ENCODE measurements at regions not wholly inside any gene's neighbourhood (a gene's known extent, or its start where the extent isn't known, plus 50 kb on each side); places are given as distances from the start of the nearest gene placed in this dataset.

DNA sequence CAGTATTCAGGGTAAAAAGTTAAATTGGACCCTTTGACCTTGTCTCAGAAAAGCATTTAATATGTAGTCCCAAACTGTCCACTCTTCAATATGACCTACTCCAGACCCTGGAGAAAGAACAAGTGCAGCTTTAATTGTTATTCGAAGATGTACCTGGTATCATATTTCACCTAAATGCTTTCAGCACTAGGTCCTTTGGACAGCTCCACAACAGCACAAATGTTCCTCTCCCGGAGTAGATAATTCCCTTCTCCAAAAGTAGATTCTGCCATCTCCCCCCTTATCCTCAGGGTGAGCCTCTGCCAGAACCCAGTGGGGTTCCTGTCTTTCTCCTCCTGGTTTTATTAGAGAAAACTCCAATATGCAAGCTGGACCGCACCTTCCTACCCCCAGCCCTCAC is 104.5 kb upstream of the AJAP1 start:
- Histone ChIP-seq H3K27me3 (ENCODE audit: low read depth, low read length) (no peaks in the 10 kb centered on the region), H3K79me2 (ENCODE audit: low read length) (no peaks in the 10 kb centered on the region), H3K4me1 (ENCODE audit: low read length) (no peaks in the 10 kb centered on the region), H3K27ac (ENCODE audit: low read length) (no peak overlapping the region), H2AFZ (ENCODE audit: low read depth, low read length) (no peak overlapping the region), H4K20me1 (ENCODE audit: insufficient read depth, low read length) (no peaks in the 10 kb centered on the region), H3K9ac (ENCODE audit: low read length) (no peak overlapping the region), H3K9me3 (ENCODE audit: insufficient read depth, low read length) (no peaks in the 10 kb centered on the region), H3K36me3 (replicated peaks; ENCODE audit: low read depth, low read length) (no peaks in the 10 kb centered on the region), H3K4me3 (ENCODE audit: low read length) (no peak overlapping the region), H3K4me2 (ENCODE audit: low read length) (no peak overlapping the region)
- TF ChIP-seq CTCF (IDR thresholded peaks at IDR 0.05; ENCODE audit: low read depth, low read length) (no peak), EZH2phosphoT487 (IDR thresholded peaks at IDR 0.05; ENCODE audit: low read depth) (no peak)

DNA sequence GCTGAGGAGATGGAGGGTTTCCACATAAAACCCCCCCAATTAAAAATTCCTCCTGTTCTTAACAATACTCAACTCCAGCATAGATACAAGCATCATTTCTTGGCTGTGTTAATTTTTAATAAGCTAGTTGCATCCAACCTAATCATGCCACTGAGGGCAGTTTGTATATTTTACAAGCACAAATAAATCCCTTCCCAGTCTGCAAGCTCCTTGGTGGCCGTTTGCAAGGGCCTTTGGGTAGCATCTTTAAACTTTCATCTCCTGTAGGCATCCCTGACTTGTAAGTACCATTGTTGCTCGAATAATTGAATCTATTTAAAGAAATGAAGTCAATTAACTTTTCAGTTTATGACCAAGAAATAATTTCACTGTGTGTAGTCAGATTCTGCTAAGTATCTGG is 103.5 kb upstream of the AJAP1 start:
- no peaks in the 10 kb centered on the region for H3K4me1 ChIP-seq (ENCODE audit: low read length)
- no peak overlapping the region for H3K4me3 ChIP-seq (ENCODE audit: low read length)
- H3K27ac ChIP-seq (ENCODE audit: low read length) = no peak overlapping the region
- H3K27me3 ChIP-seq (ENCODE audit: low read depth, low read length) = no peaks in the 10 kb centered on the region
- H3K9ac ChIP-seq (ENCODE audit: low read length) = no peak overlapping the region
- H3K79me2 ChIP-seq (ENCODE audit: low read length) = no peaks in the 10 kb centered on the region
- no peak overlapping the region for H3K4me2 ChIP-seq (ENCODE audit: low read length)
- no peaks in the 10 kb centered on the region for H3K36me3 ChIP-seq (replicated peaks; ENCODE audit: low read depth, low read length)
- H4K20me1 ChIP-seq (ENCODE audit: insufficient read depth, low read length) = no peaks in the 10 kb centered on the region
- no peaks in the 10 kb centered on the region for H3K9me3 ChIP-seq (ENCODE audit: insufficient read depth, low read length)
- TF ChIP-seq EZH2phosphoT487 (IDR thresholded peaks at IDR 0.05; ENCODE audit: low read depth) = no peak
- no peak for TF ChIP-seq CTCF (IDR thresholded peaks at IDR 0.05; ENCODE audit: low read depth, low read length)
- H2AFZ ChIP-seq (ENCODE audit: low read depth, low read length) = no peak overlapping the region

DNA sequence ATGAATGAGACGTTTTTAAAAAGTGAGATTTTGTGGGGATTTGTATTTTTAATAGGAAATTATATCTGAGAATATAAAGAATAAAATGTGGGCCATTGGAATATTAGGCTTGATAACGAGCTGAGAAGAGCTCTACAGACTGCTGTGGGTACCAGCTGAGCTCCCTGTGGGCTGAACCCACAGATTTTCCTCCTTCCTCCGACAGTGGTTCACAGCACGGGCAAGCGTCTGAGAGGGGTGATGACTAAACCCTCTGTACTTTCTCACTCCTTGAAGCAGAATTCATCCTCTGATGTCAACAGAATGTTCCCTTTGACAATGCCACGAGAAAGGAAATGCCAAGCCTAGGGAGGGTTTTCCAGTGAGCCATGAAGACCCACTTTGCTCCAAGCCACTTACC is 102.7 kb upstream of the AJAP1 start:
- H3K36me3 ChIP-seq (replicated peaks; ENCODE audit: low read depth, low read length) = no peaks in the 10 kb centered on the region
- H2AFZ ChIP-seq (ENCODE audit: low read depth, low read length) = no peak overlapping the region
- no peak overlapping the region for H3K4me3 ChIP-seq (ENCODE audit: low read length)
- H4K20me1 ChIP-seq (ENCODE audit: insufficient read depth, low read length) = no peaks in the 10 kb centered on the region
- TF ChIP-seq CTCF (IDR thresholded peaks at IDR 0.05; ENCODE audit: low read depth, low read length) (no peak), EZH2phosphoT487 (IDR thresholded peaks at IDR 0.05; ENCODE audit: low read depth) (no peak)
- H3K27me3 ChIP-seq (ENCODE audit: low read depth, low read length) = no peaks in the 10 kb centered on the region
- no peak overlapping the region for H3K4me2 ChIP-seq (ENCODE audit: low read length)
- H3K9me3 ChIP-seq (ENCODE audit: insufficient read depth, low read length) = no peaks in the 10 kb centered on the region
- no peak overlapping the region for H3K9ac ChIP-seq (ENCODE audit: low read length)
- no peaks in the 10 kb centered on the region for H3K79me2 ChIP-seq (ENCODE audit: low read length)
- no peak overlapping the region for H3K27ac ChIP-seq (ENCODE audit: low read length)
- no peaks in the 10 kb centered on the region for H3K4me1 ChIP-seq (ENCODE audit: low read length)

DNA sequence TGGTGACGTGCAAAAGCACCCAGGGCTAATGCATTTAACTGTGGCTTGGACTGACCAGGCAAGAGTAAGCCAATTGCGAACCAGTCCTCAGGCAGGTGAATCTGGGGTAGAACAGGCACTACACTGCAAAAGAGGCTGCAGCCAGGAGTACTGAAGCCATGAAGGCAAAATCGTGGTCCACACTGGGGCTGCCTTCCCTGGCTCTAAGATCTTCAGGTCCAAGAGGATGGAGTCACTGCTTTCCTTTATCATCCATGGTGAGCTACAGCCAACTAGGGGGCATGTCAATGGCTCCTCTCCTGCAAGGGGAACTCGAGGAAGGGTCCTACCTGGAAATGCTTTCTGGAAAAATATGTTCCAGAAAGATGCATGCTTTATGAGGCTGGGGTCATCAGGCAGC is 100.6 kb upstream of the AJAP1 start:
- H3K4me3 ChIP-seq (ENCODE audit: low read length) = no peak overlapping the region
- no peaks in the 10 kb centered on the region for H4K20me1 ChIP-seq (ENCODE audit: insufficient read depth, low read length)
- H3K36me3 ChIP-seq (replicated peaks; ENCODE audit: low read depth, low read length) = no peaks in the 10 kb centered on the region
- no peaks in the 10 kb centered on the region for H3K4me1 ChIP-seq (ENCODE audit: low read length)
- H3K27ac ChIP-seq (ENCODE audit: low read length) = no peak overlapping the region
- TF ChIP-seq EZH2phosphoT487 (IDR thresholded peaks at IDR 0.05; ENCODE audit: low read depth) (no peak), CTCF (IDR thresholded peaks at IDR 0.05; ENCODE audit: low read depth, low read length) (no peak)
- no peak overlapping the region for H3K4me2 ChIP-seq (ENCODE audit: low read length)
- H2AFZ ChIP-seq (ENCODE audit: low read depth, low read length) = no peak overlapping the region
- H3K9ac ChIP-seq (ENCODE audit: low read length) = no peak overlapping the region
- no peaks in the 10 kb centered on the region for H3K27me3 ChIP-seq (ENCODE audit: low read depth, low read length)
- H3K79me2 ChIP-seq (ENCODE audit: low read length) = no peaks in the 10 kb centered on the region
- H3K9me3 ChIP-seq (ENCODE audit: insufficient read depth, low read length) = no peaks in the 10 kb centered on the region
